OCI-LY7 (cell line): ENCODE measurements at regions not wholly inside any gene's neighbourhood (a gene's known extent, or its start where the extent isn't known, plus 50 kb on each side); places are given as distances from the start of the nearest gene placed in this dataset.

Experiments used
- CTCF ChIP-seq: fragments of 200-600 bp; sonication (generic); conservative IDR thresholded peaks from 2 replicates; pipeline ENCODE4 v1.5.1; 2014; ENCODE audit warnings: mild to moderate bottlenecking, antibody characterized with exemption, low read length, moderate library complexity, mixed read lengths
- EZH2phosphoT487 ChIP-seq: fragments of 200-600 bp; sonication (generic); IDR thresholded peaks from 2 replicates; pipeline ENCODE4 v1.6.1; 2018; ENCODE audit warnings: low read depth, borderline replicate concordance, mild to moderate bottlenecking, mixed run types, antibody characterized with exemption, low read length, moderate library complexity, mixed read lengths

- TF ChIP-seq CTCF: no peak
- no peak for TF ChIP-seq EZH2phosphoT487
Measured at GRCh38 chr15:58244536-58244935, 106.4 kb downstream of the AQP9 start.
